ENCODE measurements at regions not wholly inside any gene's neighbourhood (a gene's known extent, or its start where the extent isn't known, plus 50 kb on each side); places are given as distances from the start of the nearest gene placed in this dataset.

DNA sequence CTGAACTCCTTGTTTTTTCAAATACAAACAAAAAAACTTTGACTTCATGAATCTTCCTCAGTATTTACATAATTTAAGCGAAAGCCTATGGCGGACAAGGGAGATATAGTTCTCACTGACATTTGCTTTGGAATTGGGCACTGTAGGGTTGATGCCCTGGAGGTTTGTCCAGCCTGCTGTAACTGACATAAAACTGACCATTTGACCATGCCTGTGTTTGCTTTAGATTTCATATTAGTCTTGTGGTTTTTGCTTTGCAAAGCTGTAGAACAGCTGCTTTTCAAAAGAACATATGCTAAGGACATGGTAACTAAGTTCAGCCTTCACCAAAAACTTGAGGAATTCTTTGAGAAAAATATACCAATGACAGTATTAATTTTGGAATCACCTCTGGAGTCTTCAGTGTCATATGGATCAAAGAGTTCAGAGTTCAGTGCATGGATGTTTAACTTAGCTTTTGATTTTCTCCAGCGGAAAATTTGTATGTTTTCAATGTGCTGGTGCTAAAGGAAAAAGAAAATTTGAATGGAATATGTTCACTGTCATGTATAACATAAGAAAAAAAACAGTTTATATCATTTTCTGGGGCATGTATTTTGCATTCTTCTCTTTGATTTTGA, 1013.1 kb downstream of the NR2F1-AS1 start:
- Histone ChIP-seq H3K27me3 (ENCODE audit: insufficient read depth) (no peaks in the 10 kb centered on the region), H3K4me2 (no peak overlapping the region), H3K36me3 (ENCODE audit: insufficient read depth) (no peaks in the 10 kb centered on the region), H3K79me2 (replicated peaks; ENCODE audit: insufficient read depth) (no peaks in the 10 kb centered on the region), H3K4me1 (ENCODE audit: insufficient read depth) (no peaks in the 10 kb centered on the region), H2AFZ (no peak overlapping the region), H4K20me1 (replicated peaks; ENCODE audit: insufficient read depth) (no peaks in the 10 kb centered on the region), H3K4me3 (no peak overlapping the region), H3F3A (replicated peaks; ENCODE audit: low read depth) (no peaks in the 10 kb centered on the region), H3K27ac (ENCODE audit: low read depth) (no peak overlapping the region), H3K9me2 (ENCODE audit: insufficient read depth) (no peaks in the 10 kb centered on the region)
- Mint-ChIP-seq H3K27ac (no peak overlapping the region), H3K36me3 (ENCODE audit: low read depth) (no peaks in the 10 kb centered on the region), H3K9me3 (no peaks in the 10 kb centered on the region; the same call in 2 of the 3 replicates), H3K27me3 (ENCODE audit: insufficient read depth, low read depth, poor library complexity) (no peaks in the 10 kb centered on the region), H3K4me1 (no peaks in the 10 kb centered on the region), H3K4me3 (no peak overlapping the region)
- DNase-seq (ENCODE audit: low spot score) (no peak), ATAC-seq (no peak)
- TF ChIP-seq, protein P1, sequence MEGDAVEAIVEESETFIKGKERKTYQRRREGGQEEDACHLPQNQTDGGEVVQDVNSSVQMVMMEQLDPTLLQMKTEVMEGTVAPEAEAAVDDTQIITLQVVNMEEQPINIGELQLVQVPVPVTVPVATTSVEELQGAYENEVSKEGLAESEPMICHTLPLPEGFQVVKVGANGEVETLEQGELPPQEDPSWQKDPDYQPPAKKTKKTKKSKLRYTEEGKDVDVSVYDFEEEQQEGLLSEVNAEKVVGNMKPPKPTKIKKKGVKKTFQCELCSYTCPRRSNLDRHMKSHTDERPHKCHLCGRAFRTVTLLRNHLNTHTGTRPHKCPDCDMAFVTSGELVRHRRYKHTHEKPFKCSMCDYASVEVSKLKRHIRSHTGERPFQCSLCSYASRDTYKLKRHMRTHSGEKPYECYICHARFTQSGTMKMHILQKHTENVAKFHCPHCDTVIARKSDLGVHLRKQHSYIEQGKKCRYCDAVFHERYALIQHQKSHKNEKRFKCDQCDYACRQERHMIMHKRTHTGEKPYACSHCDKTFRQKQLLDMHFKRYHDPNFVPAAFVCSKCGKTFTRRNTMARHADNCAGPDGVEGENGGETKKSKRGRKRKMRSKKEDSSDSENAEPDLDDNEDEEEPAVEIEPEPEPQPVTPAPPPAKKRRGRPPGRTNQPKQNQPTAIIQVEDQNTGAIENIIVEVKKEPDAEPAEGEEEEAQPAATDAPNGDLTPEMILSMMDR (conservative IDR thresholded peaks at IDR 0.05; ENCODE audit: low read depth in 2 of 2) = no peak
- TF ChIP-seq JUNB (IDR thresholded peaks at IDR 0.05; ENCODE audit: unreplicated experiment) (no peak), EZH2 (IDR thresholded peaks at IDR 0.05; ENCODE audit: low read depth, unreplicated experiment) (no peak), CREB1 (CRISPR knock-in tag; IDR thresholded peaks at IDR 0.05; ENCODE audit: low read depth) (no peak), ZNF331 (CRISPR knock-in tag; IDR thresholded peaks at IDR 0.05; ENCODE audit: low read depth) (no peak), STAT1 (IDR thresholded peaks at IDR 0.05; ENCODE audit: unreplicated experiment) (no peak), NANOG (IDR thresholded peaks at IDR 0.05; ENCODE audit: borderline replicate concordance) (no peak), EZH2phosphoT487 (IDR thresholded peaks at IDR 0.05; ENCODE audit: unreplicated experiment) (no peak), POLR2AphosphoS5 (IDR thresholded peaks at IDR 0.05; ENCODE audit: low read depth) (no peak)
- TF ChIP-seq, protein P2, sequence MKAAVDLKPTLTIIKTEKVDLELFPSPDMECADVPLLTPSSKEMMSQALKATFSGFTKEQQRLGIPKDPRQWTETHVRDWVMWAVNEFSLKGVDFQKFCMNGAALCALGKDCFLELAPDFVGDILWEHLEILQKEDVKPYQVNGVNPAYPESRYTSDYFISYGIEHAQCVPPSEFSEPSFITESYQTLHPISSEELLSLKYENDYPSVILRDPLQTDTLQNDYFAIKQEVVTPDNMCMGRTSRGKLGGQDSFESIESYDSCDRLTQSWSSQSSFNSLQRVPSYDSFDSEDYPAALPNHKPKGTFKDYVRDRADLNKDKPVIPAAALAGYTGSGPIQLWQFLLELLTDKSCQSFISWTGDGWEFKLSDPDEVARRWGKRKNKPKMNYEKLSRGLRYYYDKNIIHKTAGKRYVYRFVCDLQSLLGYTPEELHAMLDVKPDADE (IDR thresholded peaks at IDR 0.05) = no peak
- TF ChIP-seq, protein P3, sequence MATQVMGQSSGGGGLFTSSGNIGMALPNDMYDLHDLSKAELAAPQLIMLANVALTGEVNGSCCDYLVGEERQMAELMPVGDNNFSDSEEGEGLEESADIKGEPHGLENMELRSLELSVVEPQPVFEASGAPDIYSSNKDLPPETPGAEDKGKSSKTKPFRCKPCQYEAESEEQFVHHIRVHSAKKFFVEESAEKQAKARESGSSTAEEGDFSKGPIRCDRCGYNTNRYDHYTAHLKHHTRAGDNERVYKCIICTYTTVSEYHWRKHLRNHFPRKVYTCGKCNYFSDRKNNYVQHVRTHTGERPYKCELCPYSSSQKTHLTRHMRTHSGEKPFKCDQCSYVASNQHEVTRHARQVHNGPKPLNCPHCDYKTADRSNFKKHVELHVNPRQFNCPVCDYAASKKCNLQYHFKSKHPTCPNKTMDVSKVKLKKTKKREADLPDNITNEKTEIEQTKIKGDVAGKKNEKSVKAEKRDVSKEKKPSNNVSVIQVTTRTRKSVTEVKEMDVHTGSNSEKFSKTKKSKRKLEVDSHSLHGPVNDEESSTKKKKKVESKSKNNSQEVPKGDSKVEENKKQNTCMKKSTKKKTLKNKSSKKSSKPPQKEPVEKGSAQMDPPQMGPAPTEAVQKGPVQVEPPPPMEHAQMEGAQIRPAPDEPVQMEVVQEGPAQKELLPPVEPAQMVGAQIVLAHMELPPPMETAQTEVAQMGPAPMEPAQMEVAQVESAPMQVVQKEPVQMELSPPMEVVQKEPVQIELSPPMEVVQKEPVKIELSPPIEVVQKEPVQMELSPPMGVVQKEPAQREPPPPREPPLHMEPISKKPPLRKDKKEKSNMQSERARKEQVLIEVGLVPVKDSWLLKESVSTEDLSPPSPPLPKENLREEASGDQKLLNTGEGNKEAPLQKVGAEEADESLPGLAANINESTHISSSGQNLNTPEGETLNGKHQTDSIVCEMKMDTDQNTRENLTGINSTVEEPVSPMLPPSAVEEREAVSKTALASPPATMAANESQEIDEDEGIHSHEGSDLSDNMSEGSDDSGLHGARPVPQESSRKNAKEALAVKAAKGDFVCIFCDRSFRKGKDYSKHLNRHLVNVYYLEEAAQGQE (IDR thresholded peaks at IDR 0.05; ENCODE audit: unreplicated experiment) = no peak

All from GM23338 (cell line).